ENCODE measurements at regions not wholly inside any gene's neighbourhood (a gene's known extent, or its start where the extent isn't known, plus 50 kb on each side); places are given as distances from the start of the nearest gene placed in this dataset.
"Not testable (repeated sequence)": the region's sequence is repeated elsewhere in the genome, so short reads cannot be mapped to it uniquely, and the experiment has no call there.

DNA sequence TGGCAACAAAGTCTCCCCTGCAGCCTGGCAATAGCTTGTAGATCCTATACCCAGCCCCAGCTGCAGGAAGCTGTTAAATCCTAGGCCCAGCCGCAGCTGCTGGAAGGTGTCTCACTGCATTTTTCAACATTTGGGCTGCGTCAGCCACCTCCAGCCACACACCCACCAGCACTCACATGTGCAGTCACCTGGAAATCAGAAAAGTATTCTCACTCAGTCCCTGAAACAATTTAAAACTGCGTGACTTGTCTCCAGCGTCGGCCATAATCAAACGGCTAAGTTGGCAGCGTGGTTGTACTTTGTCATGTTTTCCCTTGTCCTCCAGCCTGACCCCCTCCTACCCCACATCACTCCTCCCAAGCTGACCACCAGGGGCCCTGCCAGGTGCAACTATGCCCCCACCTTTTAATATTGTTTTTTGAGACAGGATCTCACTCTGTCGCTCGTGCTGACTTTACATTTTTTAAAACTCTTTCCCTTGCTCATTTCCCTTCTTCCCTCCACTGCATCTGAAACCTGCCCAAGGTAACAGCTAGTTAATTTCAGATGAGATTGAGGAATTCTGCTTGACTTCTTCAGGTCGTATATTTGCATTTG is 97.2 kb upstream of the FRG1 start:
- no peaks in the 10 kb centered on the region for H3K36me3 Mint-ChIP-seq (ENCODE audit: low read depth)
- no peaks in the 10 kb centered on the region for H3K27me3 Mint-ChIP-seq
- no peaks in the 10 kb centered on the region for H3K9me3 Mint-ChIP-seq
- no peak overlapping the region for H3K4me3 Mint-ChIP-seq
- H3K27ac Mint-ChIP-seq: no peak overlapping the region
- no peaks in the 10 kb centered on the region for H3K4me1 Mint-ChIP-seq (ENCODE audit: low read depth)

DNA sequence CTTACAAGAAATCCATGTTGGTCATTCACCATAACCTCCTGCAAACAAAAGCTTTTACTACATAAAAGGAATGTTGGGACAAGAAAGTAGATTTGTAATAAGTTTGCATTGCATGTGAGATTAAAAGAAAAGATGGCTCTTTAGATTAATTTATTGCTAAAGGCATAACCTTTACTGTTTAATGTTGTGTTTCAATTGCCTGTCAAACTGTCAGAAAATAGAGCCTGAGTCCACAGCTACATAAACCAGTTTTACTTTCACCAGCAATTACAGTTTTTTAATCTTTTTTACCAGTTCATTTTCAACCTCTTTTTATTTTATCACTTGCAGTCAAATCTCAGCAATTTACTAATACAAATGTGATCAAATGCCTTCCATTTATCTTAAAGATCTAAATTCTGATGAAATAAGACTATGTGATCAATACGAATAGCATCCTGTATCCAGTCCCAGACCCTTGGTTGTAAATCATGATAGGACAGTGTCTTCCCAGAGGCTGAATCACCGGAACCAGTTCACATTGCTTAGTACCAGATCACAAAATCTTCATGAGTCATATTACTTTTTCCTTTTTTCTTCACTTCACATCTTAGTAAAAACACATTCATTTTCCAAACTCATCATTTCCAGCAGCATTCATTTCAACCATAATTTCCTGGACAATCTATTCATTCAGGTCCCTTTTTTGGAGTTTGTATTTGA is 95.4 kb upstream of the FRG1 start:
- H3K4me1 Mint-ChIP-seq (ENCODE audit: low read depth): no peaks in the 10 kb centered on the region
- no peaks in the 10 kb centered on the region for H3K9me3 Mint-ChIP-seq

DNA sequence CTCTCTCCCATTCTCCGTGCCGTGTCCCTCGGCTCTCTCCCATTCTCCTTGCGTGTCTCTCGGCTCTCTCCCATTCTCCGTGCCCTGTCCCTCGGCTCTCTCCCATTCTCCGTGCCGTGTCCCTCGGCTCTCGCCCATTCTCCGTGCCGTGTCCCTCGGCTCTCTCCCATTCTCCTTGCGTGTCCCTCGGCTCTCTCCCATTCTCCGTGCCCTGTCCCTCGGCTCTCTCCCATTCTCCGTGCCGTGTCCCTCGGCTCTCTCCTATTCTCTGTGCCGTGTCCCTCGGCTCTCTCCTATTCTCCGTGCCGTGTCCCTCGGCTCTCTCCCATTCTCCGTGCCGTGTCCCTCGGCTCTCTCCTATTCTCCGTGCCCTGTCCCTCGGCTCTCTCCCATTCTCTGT is 94.6 kb upstream of the FRG1 start:
- not testable (repeated sequence) for H3K27me3 Mint-ChIP-seq; H3K27ac Mint-ChIP-seq; H3K4me1 Mint-ChIP-seq (ENCODE audit: low read depth); H3K36me3 Mint-ChIP-seq (ENCODE audit: low read depth); H3K9me3 Mint-ChIP-seq; H3K4me3 Mint-ChIP-seq

More for the DNA sequence above, 95.4 kb upstream of the FRG1 start:
- Mint-ChIP-seq H3K27ac (no peak overlapping the region), H3K27me3 (no peaks in the 10 kb centered on the region), H3K36me3 (ENCODE audit: low read depth) (no peaks in the 10 kb centered on the region), H3K4me3 (no peak overlapping the region)

DNA sequence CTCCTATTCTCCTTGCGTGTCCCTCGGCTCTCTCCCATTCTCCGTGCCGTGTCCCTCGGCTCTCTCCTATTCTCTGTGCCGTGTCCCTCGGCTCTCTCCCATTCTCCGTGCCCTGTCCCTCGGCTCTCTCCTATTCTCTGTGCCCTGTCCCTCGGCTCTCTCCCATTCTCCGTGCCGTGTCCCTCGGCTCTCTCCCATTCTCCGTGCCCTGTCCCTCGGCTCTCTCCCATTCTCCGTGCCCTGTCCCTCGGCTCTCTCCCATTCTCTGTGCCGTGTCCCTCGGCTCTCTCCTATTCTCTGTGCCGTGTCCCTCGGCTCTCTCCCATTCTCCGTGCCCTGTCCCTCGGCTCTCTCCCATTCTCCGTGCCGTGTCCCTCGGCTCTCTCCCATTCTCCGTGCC is 94.1 kb upstream of the FRG1 start:
- not testable (repeated sequence) for H3K36me3 Mint-ChIP-seq (ENCODE audit: low read depth); H3K4me3 Mint-ChIP-seq; H3K27me3 Mint-ChIP-seq; H3K27ac Mint-ChIP-seq; H3K4me1 Mint-ChIP-seq (ENCODE audit: low read depth); H3K9me3 Mint-ChIP-seq

DNA sequence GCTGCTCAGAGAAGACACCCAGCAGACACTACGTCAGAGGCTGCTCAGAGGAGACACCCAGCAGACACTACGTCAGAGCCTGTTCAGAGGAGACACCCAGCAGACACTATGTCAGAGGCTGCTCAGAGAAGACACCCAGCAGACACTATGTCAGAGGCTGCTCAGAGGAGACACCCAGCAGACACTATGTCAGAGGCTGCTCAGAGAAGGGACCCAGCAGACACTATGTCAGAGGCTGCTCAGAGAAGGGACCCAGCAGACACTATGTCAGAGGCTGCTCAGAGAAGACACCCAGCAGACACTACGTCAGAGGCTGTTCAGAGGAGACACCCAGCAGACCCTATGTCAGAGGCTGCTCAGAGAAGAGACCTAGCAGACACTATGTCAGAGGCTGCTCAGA is 92.0 kb upstream of the FRG1 start:
- H3K4me3 Mint-ChIP-seq; H3K9me3 Mint-ChIP-seq; H3K27me3 Mint-ChIP-seq; H3K36me3 Mint-ChIP-seq (ENCODE audit: low read depth); H3K4me1 Mint-ChIP-seq (ENCODE audit: low read depth); H3K27ac Mint-ChIP-seq: not testable (repeated sequence)

DNA sequence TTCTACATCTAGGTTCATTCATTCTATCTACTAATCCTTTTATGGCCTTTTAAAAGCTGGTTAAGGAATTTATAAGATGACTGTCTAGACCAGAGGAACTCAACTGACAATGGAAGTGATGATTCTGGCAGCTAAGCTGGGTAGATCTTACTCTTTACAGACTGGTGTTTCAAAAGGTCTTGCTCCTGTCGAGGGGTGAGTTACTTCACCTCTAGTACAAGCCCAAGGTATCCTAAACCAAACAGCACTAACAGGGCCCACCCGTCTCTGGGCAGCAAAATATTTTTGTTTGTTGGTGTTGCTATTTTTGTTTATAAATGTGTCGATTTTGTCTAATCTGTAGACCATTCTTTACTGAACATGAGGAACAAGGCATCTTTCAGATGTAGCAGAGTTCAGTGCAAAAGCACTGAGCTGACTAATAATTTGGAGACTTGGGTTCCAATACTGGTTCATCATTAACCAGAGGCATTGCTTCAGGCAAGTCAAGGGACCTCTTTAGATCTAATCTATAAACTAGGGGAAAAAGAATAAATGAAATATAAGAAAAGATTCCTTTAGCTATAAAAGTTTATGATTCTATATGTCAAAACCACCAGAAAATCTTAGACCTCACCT is 90.3 kb upstream of the FRG1 start:
- Mint-ChIP-seq H3K4me3 (no peak overlapping the region), H3K36me3 (ENCODE audit: low read depth) (peaks cover 10% of the 10 kb centered on the region), H3K27ac (no peak overlapping the region), H3K4me1 (ENCODE audit: low read depth) (no peaks in the 10 kb centered on the region), H3K9me3 (peaks cover 8% of the 10 kb centered on the region), H3K27me3 (no peaks in the 10 kb centered on the region)

DNA sequence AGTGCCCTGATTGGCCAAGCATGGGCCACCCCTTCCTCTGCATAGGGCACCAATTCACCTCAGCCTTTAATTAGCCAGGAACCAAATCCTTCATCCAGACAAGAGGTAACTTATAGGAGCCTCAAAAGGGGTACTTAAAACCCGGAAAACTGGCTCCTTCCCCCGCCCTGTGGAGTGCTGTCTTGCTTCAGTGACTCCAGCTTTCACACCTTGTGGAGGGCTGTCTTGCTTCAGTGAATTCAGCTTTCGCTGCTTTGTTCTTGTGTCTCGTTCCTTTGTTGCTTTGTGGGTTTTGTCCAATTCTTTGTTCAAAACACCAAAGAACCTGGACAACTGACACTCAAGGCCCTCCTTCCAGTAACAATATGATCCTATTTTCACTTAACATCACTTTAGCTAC is 82.2 kb upstream of the FRG1 start:
- peaks cover 11% of the 10 kb centered on the region for H3K36me3 Mint-ChIP-seq (ENCODE audit: low read depth)
- no peak overlapping the region for H3K27ac Mint-ChIP-seq
- H3K9me3 Mint-ChIP-seq: peaks cover 4% of the 10 kb centered on the region
- H3K27me3 Mint-ChIP-seq: no peaks in the 10 kb centered on the region
- no peak overlapping the region for H3K4me3 Mint-ChIP-seq
- no peaks in the 10 kb centered on the region for H3K4me1 Mint-ChIP-seq (ENCODE audit: low read depth)

DNA sequence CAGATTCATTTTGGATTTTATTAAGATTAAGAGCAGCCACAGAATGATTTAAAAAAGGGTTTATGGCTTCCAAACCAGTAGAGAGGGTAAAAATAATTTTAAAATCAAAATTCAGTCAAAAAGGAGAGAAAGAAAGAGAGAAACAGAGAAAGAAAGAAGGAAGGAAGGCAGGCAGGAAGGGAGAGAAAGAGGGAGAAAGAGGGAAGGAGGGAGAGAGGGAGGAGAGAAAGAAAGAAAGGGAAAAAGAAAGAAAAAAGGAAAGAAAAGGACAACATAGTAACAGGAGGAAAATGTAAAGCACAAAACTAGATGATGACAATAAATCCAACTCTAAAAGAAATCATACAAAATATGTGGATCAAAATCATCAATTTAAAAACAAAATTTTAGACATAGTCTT is 79.6 kb upstream of the FRG1 start:
- no peaks in the 10 kb centered on the region for H3K9me3 Mint-ChIP-seq
- no peak overlapping the region for H3K27ac Mint-ChIP-seq
- no peaks in the 10 kb centered on the region for H3K27me3 Mint-ChIP-seq
- H3K36me3 Mint-ChIP-seq (ENCODE audit: low read depth): no peaks in the 10 kb centered on the region
- H3K4me3 Mint-ChIP-seq: no peak overlapping the region
- H3K4me1 Mint-ChIP-seq (ENCODE audit: low read depth): no peaks in the 10 kb centered on the region

DNA sequence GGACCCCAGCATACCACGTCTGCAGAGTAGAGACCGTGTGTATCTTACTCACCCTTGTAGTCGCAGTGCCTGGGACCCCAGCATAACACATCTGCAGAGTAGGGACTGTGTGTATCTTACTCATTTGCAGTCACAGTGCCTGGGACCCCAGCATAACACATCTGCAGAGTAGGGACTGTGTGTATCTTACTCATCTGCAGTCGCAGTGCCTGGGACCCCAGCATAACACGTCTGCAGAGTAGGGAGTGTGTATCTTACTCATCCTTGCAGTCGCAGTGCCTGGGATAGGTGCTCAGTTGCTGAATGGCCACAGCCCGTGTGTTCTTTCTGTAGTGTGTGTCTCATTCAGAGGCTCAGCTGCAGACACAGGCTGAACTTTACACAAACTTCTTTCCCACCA is 71.4 kb upstream of the FRG1 start:
- H3K27me3 Mint-ChIP-seq: no peaks in the 10 kb centered on the region
- H3K4me3 Mint-ChIP-seq: no peak overlapping the region
- no peaks in the 10 kb centered on the region for H3K9me3 Mint-ChIP-seq
- H3K4me1 Mint-ChIP-seq (ENCODE audit: low read depth): no peaks in the 10 kb centered on the region
- H3K27ac Mint-ChIP-seq: no peak overlapping the region
- no peaks in the 10 kb centered on the region for H3K36me3 Mint-ChIP-seq (ENCODE audit: low read depth)

DNA sequence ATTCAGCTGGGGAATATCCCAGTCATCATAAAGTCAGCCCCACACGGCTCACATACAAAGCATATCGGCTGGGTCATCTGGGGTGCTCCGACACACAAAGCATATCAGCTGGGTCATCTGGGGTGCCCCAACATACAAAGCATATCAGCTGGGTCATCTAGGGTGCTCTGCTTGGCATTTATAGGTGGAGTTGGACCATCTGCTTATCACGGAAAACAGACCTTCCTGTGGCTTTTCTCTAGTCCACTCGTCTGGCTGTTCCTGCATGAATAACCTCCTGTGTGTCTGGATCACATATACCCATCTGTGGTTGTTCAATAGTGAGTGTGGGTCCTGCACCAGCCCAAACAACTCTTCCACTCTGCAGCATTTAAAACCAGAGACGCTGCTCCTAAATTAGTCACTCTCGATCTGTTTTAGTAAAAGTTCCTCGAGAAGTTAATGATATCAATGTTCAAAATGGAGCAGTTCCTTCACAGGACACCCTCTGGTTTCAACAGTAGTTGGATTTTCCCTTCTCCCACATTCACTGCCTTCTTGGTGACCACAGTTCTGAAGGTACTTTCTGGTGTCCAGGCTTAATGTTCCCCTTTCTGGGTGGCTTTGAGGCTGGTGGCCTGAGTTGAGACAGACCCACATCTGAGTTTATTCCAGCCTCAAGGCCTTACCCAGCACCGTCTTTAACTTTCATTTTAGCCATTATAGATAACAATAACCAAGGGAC is 70.0 kb upstream of the FRG1 start:
- Mint-ChIP-seq H3K4me1 (ENCODE audit: low read depth) (no peaks in the 10 kb centered on the region), H3K4me3 (no peak overlapping the region), H3K9me3 (no peaks in the 10 kb centered on the region), H3K27me3 (no peaks in the 10 kb centered on the region), H3K27ac (no peak overlapping the region), H3K36me3 (ENCODE audit: low read depth) (no peaks in the 10 kb centered on the region)

DNA sequence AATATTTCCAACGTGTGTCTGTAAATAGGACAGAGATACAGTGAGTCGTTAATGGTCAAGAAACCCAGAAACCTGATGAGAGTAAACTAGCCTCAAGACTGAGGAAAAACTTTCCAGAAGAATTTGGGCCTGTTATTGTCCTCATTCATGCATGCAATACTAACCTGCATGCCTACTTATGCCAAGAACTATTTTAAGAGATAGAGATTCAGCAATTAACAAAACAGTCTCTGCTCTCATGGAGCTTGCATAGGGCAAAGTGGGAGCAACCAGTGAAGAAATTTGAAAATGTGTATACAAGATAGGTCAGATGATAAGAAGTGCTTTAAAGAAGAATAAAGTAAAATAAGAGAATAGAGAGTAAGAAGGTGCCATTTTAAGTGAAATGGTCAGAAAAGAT is 66.1 kb upstream of the FRG1 start:
- Mint-ChIP-seq H3K9me3 (peaks cover 6% of the 10 kb centered on the region), H3K27ac (no peak overlapping the region), H3K4me1 (ENCODE audit: low read depth) (no peaks in the 10 kb centered on the region), H3K4me3 (no peak overlapping the region), H3K36me3 (ENCODE audit: low read depth) (no peaks in the 10 kb centered on the region), H3K27me3 (no peaks in the 10 kb centered on the region)

DNA sequence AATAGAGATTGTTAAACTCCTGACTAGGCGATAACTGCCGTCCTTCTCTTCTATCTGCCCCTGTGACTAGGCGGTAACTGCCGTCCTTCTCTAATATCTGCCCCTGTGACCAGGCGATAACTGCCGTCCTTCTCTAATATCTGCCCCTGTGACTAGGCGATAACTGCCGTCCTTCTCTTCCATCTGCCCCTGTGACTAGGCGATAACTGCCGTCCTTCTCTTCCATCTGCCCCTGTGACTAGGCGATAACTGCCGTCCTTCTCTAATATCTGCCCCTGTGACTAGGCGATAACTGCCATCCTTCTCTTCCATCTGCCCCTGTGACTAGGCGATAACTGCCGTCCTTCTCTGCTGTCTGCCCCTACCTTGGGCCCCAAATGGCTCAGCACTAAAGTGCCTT is 59.5 kb upstream of the FRG1 start:
- H3K4me1 Mint-ChIP-seq (ENCODE audit: low read depth); H3K27me3 Mint-ChIP-seq; H3K36me3 Mint-ChIP-seq (ENCODE audit: low read depth); H3K4me3 Mint-ChIP-seq; H3K27ac Mint-ChIP-seq; H3K9me3 Mint-ChIP-seq: not testable (repeated sequence)

DNA sequence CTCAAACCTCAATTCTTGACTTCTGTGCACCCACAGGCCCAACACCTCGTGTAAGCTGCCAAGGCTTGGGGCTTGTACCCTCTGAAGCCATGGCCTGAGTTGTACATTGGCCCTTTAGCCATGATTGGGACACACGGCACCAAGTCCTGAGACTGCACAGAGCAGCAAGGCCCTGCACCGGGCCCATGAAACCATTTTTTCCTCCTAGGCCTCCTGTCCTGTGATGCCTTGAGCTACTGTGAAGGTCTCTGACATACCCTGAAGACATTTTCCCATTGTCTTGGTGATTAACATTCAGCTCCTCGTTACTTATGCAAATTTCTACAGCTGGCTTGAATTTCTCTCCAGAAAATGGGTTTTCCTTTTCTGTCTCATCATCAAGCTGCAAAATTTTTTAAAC is 52.3 kb upstream of the FRG1 start:
- not testable (repeated sequence) for H3K4me1 Mint-ChIP-seq (ENCODE audit: low read depth); H3K4me3 Mint-ChIP-seq; H3K27me3 Mint-ChIP-seq; H3K27ac Mint-ChIP-seq
- H3K36me3 Mint-ChIP-seq (ENCODE audit: low read depth): peaks cover 23% of the 10 kb centered on the region
- H3K9me3 Mint-ChIP-seq: peaks cover 26% of the 10 kb centered on the region
